ENCODE measurements at regions not wholly inside any gene's neighbourhood (a gene's known extent, or its start where the extent isn't known, plus 50 kb on each side); places are given as distances from the start of the nearest gene placed in this dataset.
"Not testable (repeated sequence)": the region's sequence is repeated elsewhere in the genome, so short reads cannot be mapped to it uniquely, and the experiment has no call there.

DNA sequence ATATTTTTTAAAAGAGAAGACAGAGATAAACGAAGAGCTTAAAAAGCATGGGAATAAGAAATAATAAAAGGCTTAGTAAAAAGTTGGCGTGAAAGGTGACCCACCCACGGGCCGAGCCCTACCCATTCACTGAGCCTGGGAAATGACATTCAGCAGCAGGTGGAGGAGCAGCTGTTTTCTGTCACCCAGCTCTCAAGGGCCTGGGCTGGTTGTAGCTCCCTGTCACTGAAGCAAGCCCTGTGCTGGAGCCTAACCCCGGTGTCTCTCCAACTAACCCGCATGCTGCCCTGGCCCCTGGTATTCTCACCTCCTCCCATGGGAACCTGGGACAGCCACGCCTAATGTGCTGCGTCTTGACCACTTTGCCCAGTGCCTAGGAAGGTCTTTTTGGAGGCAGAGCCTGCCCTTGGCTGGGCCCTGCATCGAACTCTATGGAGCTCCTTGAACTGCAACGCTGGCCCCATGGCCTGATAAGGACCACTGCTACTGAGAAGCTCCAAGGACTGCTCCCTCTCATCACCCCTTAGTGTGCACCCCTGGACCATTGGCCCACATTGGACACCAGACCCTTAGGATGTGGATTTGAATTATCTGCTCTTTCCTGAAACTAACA is 68.8 kb upstream of the IYD start:
- peak; percentile 17 for DNase-seq

GRCh38 chr6:150301846-150302519 is 66.8 kb upstream of the IYD start:
- no peak for DNase-seq

GRCh38 chr6:150302520-150303176 is 66.2 kb upstream of the IYD start:
- DNase-seq: no peak

DNA sequence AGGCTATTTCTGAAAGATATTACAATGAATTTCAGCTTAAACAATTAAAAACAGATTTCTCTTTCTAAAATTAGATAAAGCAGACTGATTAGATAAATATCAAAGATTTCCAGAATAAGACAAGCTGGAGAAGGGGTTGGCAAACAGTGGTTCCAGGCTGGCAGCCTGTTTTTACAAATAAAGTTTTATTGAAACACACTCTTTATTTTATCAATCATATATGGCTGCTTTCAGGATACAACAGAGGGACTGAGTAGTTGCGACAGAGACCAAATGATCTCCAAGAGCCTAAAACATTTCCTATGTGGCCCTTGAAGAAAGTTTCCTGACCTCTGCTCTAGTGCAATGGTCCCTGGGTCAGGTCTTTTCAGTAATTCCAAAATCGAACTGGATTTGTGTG is 65.6 kb upstream of the IYD start:
- DNase-seq: no peak

DNA sequence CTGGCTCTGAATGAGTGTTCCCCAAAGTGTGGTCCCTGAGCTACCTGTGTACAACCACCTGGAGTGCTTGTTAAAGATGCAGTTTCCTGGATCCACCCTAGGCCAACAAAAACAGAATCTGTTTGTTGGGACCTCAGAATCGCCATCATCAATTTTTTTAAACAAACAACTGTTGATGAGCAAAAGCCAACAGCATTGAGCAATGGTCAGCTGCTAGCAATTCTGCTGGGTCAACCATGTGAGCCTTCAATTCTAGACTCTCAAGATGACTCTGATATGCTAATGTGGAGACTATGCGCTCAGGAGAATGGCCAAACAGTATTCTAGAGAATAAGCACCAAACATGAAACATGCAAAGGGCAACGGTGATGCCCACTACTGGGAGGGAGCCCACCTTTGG is 64.4 kb upstream of the IYD start:
- DNase-seq: no peak

- DNase-seq: no peak
Observed at GRCh38 chr6:150306290-150306689, 62.5 kb upstream of the IYD start.

DNA sequence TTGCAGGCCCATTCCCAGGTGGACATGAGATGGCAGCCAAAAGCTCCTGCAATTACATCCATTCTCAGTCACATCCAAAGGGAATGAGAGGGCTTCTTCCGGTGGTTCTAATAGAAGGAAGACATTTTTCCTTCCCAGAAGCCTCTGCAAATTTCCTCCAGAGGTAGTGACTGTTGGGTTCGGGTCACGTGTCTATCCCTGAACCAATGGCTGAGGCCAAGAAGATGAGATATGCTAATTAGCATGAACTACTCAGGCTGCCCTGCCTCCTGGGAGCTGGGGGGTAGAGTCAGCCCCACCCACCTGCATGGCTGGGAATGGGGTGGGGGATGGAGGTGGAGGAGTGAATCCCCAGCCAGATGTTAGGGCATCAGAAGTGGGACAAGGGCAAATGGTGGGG is 61.3 kb upstream of the IYD start:
- DNase-seq: no peak

GRCh38 chr6:150308812-150309645 is 59.8 kb upstream of the IYD start:
- no peak for DNase-seq

- DNase-seq: no peak
Observed at GRCh38 chr6:150310539-150310938, 58.3 kb upstream of the IYD start.

- not testable (repeated sequence) for DNase-seq
Observed at GRCh38 chr6:150311149-150311944, 57.5 kb upstream of the IYD start.

DNA sequence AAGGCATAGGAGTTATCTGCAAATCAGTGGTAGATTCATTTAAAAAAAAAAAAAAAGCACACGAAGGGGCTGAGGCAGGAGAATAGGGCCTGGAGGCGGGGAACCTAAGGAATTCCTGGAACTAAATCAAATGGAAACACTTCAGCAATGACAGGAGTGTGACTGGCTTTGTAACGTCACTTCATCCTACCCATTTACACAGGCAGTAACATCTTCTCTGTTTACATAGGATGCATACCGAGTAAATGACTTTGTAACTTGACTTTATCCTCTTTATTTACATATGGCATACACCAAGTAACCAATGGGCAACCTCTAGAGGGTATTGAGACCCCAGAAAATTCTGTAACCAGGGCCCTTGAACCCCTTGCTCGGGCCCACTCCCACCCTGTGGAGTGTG is 56.4 kb upstream of the IYD start:
- no peak for DNase-seq

DNA sequence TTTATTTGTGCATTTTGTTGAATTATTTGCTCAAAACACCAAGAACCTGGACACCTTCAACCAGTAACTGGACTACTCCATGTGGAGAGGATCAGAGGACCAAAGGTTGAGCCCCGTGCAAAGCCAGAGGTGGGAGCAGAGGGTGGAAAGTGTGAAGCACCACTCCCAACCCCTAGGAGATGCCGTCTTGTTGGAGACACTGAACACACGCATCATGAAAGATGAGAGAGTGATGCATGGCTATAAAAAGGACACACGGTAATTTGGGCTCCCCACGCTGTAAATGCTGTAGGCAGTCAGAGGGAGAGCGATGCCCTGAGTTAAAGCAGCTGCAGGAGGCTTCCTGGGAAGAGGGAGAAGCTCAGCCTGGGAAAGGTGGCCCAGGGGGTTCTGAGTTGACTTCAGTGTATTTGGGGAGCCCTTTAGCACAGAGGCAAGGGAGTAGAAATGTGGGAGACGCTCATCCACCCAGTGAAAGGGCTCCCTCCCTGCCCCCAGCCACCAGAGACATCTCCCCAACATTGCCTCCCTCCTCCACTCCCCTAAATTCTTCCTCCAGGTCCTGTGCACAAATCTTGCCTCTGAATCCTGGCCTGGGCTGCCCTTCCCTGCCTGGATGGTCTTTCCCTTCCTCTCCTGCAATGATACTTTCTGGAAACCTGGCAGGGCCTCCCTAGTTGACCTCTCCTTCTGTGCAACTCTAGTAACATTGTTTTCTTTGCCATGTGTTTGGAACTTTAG is 55.8 kb upstream of the IYD start:
- DNase-seq: no peak

- DNase-seq: no peak
Observed at GRCh38 chr6:150313781-150314180, 55.0 kb upstream of the IYD start.

- peak; percentile 2 for DNase-seq
Observed at GRCh38 chr6:150314230-150315188, 54.3 kb upstream of the IYD start.

DNA sequence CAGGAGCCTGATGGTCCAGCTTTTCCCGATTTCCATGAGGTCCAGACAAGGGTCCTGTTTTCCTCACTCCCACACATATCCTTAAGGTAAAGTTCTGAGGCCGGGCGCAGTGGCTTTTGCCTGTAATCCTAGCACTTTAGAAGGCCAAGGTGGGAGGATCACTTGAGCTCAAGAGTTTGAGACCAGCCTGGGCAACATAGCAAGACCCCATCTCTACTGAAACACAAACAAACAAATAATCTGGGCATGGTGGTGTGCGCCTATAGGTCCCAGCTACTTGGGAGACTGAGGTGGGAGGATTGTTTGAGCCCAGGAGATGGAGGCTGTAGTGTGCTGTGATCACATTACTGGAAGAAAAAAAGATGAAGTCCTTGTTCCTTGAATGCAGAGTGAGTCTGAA is 53.2 kb upstream of the IYD start:
- DNase-seq: no peak

- DNase-seq: no peak
Observed at GRCh38 chr6:150316936-150317335, 51.9 kb upstream of the IYD start.
